ENCODE measurements at regions not wholly inside any gene's neighbourhood (a gene's known extent, or its start where the extent isn't known, plus 50 kb on each side); places are given as distances from the start of the nearest gene placed in this dataset.

GRCh38 chr3:109804697-109805096, 467.4 kb upstream of the DPPA4 start:
- no peak for TF ChIP-seq POLR2A (IDR thresholded peaks at IDR 0.05)
- no peak for TF ChIP-seq POLR2AphosphoS5 (IDR thresholded peaks at IDR 0.05)
- TF ChIP-seq, protein P1, sequence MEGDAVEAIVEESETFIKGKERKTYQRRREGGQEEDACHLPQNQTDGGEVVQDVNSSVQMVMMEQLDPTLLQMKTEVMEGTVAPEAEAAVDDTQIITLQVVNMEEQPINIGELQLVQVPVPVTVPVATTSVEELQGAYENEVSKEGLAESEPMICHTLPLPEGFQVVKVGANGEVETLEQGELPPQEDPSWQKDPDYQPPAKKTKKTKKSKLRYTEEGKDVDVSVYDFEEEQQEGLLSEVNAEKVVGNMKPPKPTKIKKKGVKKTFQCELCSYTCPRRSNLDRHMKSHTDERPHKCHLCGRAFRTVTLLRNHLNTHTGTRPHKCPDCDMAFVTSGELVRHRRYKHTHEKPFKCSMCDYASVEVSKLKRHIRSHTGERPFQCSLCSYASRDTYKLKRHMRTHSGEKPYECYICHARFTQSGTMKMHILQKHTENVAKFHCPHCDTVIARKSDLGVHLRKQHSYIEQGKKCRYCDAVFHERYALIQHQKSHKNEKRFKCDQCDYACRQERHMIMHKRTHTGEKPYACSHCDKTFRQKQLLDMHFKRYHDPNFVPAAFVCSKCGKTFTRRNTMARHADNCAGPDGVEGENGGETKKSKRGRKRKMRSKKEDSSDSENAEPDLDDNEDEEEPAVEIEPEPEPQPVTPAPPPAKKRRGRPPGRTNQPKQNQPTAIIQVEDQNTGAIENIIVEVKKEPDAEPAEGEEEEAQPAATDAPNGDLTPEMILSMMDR (IDR thresholded peaks at IDR 0.05), result no peak
- Histone ChIP-seq H3K9me3 (no peaks in the 10 kb centered on the region), H3K4me1 (replicated peaks) (no peaks in the 10 kb centered on the region), H3K27ac (no peak overlapping the region), H3K27me3 (replicated peaks; ENCODE audit: insufficient read depth) (no peaks in the 10 kb centered on the region), H3K4me3 (no peak overlapping the region), H3K36me3 (no peaks in the 10 kb centered on the region)
- 85% methylated on average over 1 of the region's 1 CpG for WGBS
- intact Hi-C loops (cut with DNase I), result no loop called here
- DNase-seq (ENCODE audit: low spot score), result no peak

DNA sequence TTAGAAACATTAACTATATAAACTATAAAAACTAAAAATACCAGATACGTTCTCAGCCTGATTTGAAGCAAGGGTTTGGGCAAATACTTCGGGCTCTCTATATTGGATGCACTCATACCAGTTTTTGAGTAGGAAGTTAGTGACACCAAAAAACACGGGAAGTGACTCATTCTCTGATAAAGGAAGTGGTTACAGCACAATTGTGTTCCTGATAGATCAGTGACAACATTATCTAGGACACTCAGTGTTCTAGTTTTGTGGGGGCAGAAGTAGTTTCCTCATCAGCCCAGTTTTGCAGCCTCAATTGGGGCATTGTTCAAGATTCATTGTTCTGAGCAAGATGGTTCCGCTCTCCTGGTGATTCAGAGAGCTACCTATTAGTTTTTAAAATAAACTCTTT, 469.6 kb upstream of the DPPA4 start:
- H3K4me3 ChIP-seq, result no peak overlapping the region
- WGBS, result 78% methylated on average over 4 of the region's 4 CpGs
- no peak for DNase-seq (ENCODE audit: low spot score)
- no peaks in the 10 kb centered on the region for H3K27me3 ChIP-seq (replicated peaks; ENCODE audit: insufficient read depth)
- H3K4me1 ChIP-seq (replicated peaks), result no peaks in the 10 kb centered on the region
- H3K9me3 ChIP-seq, result no peaks in the 10 kb centered on the region
- TF ChIP-seq, protein P1 (IDR thresholded peaks at IDR 0.05), result no peak
- TF ChIP-seq POLR2A (IDR thresholded peaks at IDR 0.05) (no peak), POLR2AphosphoS5 (IDR thresholded peaks at IDR 0.05) (no peak)
- H3K36me3 ChIP-seq, result no peaks in the 10 kb centered on the region
- intact Hi-C loops (cut with DNase I), result no loop called here
- H3K27ac ChIP-seq, result no peak overlapping the region

DNA sequence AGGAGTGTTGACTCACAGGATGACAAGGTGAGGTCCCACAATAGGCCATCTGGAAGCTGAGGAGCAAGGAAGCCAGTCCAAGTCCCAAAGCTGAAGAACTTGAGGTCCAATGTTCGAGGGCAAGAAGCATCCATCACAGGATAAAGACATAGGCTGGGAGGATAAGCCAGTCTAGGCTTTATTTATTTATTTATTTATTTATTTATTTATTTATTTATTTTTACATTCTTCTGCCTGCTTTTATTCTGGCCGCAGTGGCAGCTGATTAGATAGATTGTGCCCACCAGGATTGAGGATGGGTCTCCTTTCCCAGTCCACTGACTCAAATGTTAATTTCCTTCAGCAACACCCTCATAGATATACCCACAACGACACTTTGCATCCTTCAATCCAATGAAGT, 472.2 kb upstream of the DPPA4 start:
- TF ChIP-seq, protein P1 (IDR thresholded peaks at IDR 0.05), result no peak
- TF ChIP-seq POLR2A (IDR thresholded peaks at IDR 0.05) (no peak), POLR2AphosphoS5 (IDR thresholded peaks at IDR 0.05) (no peak)
- Histone ChIP-seq H3K4me1 (replicated peaks) (no peaks in the 10 kb centered on the region), H3K36me3 (no peaks in the 10 kb centered on the region), H3K27me3 (replicated peaks; ENCODE audit: insufficient read depth) (no peaks in the 10 kb centered on the region), H3K27ac (no peak overlapping the region), H3K4me3 (no peak overlapping the region), H3K9me3 (no peaks in the 10 kb centered on the region)
- WGBS, result 95% methylated on average over 3 of the region's 3 CpGs
- no peak for DNase-seq (ENCODE audit: low spot score)
- intact Hi-C loops (cut with DNase I), result no loop called here

DNA sequence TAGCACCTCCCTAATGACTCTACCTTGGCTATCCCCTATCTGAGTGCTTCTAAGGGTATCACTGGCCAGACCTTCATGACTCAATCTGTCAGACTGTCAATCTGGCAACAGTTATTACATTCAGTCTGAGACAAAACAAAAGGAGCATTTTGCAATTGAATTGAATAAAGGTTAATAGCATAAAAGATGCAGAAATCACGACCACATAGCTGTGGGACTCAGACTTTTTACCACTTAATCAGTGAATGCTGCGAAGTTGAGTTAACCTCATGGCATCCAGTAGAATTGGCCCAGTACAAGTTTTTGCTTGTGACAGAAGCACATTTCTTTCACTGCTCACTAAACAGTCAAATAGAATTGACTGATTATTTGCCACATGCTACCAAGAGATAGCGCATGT, 480.7 kb upstream of the DPPA4 start:
- no peak for DNase-seq (ENCODE audit: low spot score)
- H3K27me3 ChIP-seq (replicated peaks; ENCODE audit: insufficient read depth), result no peaks in the 10 kb centered on the region
- 50% methylated on average over 3 of the region's 3 CpGs for WGBS
- no peak overlapping the region for H3K27ac ChIP-seq
- no peaks in the 10 kb centered on the region for H3K9me3 ChIP-seq
- no peaks in the 10 kb centered on the region for H3K4me1 ChIP-seq (replicated peaks)
- TF ChIP-seq, protein P1 (IDR thresholded peaks at IDR 0.05), result no peak
- no peak for TF ChIP-seq POLR2A (IDR thresholded peaks at IDR 0.05)
- no peak for TF ChIP-seq POLR2AphosphoS5 (IDR thresholded peaks at IDR 0.05)
- intact Hi-C loops (cut with DNase I), result no loop called here
- H3K36me3 ChIP-seq, result no peaks in the 10 kb centered on the region
- H3K4me3 ChIP-seq, result no peak overlapping the region

GRCh38 chr3:109819734-109820133, 482.4 kb upstream of the DPPA4 start:
- peak; percentile 33 for DNase-seq (ENCODE audit: low spot score)
- TF ChIP-seq POLR2AphosphoS5 (IDR thresholded peaks at IDR 0.05) (no peak), POLR2A (IDR thresholded peaks at IDR 0.05) (no peak)
- TF ChIP-seq, protein P1 (IDR thresholded peaks at IDR 0.05), result no peak
- Histone ChIP-seq H3K27ac (no peak overlapping the region), H3K4me3 (no peak overlapping the region), H3K4me1 (replicated peaks) (no peaks in the 10 kb centered on the region), H3K9me3 (no peaks in the 10 kb centered on the region), H3K27me3 (replicated peaks; ENCODE audit: insufficient read depth) (no peaks in the 10 kb centered on the region), H3K36me3 (no peaks in the 10 kb centered on the region)
- 14% methylated on average over 6 of the region's 6 CpGs for WGBS
- intact Hi-C loops (cut with DNase I), result no loop called here

Measured in prostate gland (tissue), 2 donors.